ENCODE measurements at regions not wholly inside any gene's neighbourhood (a gene's known extent, or its start where the extent isn't known, plus 50 kb on each side); places are given as distances from the start of the nearest gene placed in this dataset.

GRCh38 chr2:54374591-54375364, 81.3 kb upstream of the SPTBN1 start:
- Histone ChIP-seq H3K27ac (ENCODE audit: low read depth in 1 of 2, low read length in 2 of 2) (no peak overlapping the region), H3K4me3 (ENCODE audit: low read length in 2 of 2) (no peak overlapping the region), H3K36me3 (ENCODE audit: control insufficient read depth in 1 of 2, insufficient read depth in 2 of 2, low read length in 1 of 2) (no peaks in the 10 kb centered on the region), H3K9me3 (ENCODE audit: control insufficient read depth, low read length) (no peaks in the 10 kb centered on the region), H3K4me1 (ENCODE audit: control insufficient read depth in 1 of 2, insufficient read depth in 2 of 2, low read length in 2 of 2) (no peaks in the 10 kb centered on the region), H3K27me3 (ENCODE audit: control insufficient read depth in 1 of 2, insufficient read depth in 2 of 2, low read length in 1 of 2) (no peaks in the 10 kb centered on the region)
- intact Hi-C loops (cut with DNase I) = loop anchor here in 1 of 2 donors (10.0 kb wide), 1 partner anchor 50 kb away; no protein-coding TSS in a partner anchor
- WGBS, 2 donors = 96% methylated on average over 5 of the region's 5 CpGs
- DNase-seq (no peak), ATAC-seq (ENCODE audit: low FRiP score) (no peak)

GRCh38 chr2:54377451-54377850, 78.7 kb upstream of the SPTBN1 start:
- H3K9me3 ChIP-seq (ENCODE audit: control insufficient read depth, low read length) = no peaks in the 10 kb centered on the region
- DNase-seq = no peak
- no peaks in the 10 kb centered on the region for H3K4me1 ChIP-seq (ENCODE audit: control insufficient read depth in 1 of 2, insufficient read depth in 2 of 2, low read length in 2 of 2)
- intact Hi-C loops (cut with DNase I) = loop anchor here in 1 of 2 donors (10.0 kb wide), 1 partner anchor 47 kb away; no protein-coding TSS in a partner anchor
- H3K4me3 ChIP-seq (ENCODE audit: low read length in 2 of 2) = no peak overlapping the region
- ATAC-seq (ENCODE audit: low FRiP score) = no peak
- H3K36me3 ChIP-seq (ENCODE audit: control insufficient read depth in 1 of 2, insufficient read depth in 2 of 2, low read length in 1 of 2) = no peaks in the 10 kb centered on the region
- no peaks in the 10 kb centered on the region for H3K27me3 ChIP-seq (ENCODE audit: control insufficient read depth in 1 of 2, insufficient read depth in 2 of 2, low read length in 1 of 2)
- WGBS, 2 donors = 94 to 96% methylated on average over 3 of the region's 3 CpGs
- no peak overlapping the region for H3K27ac ChIP-seq (ENCODE audit: low read depth in 1 of 2, low read length in 2 of 2)

GRCh38 chr2:54377901-54378493, 78.1 kb upstream of the SPTBN1 start:
- H3K27ac ChIP-seq (ENCODE audit: low read depth in 1 of 2, low read length in 2 of 2) = no peak overlapping the region
- no peaks in the 10 kb centered on the region for H3K9me3 ChIP-seq (ENCODE audit: control insufficient read depth, low read length)
- DNase-seq = no peak
- no peak for ATAC-seq (ENCODE audit: low FRiP score)
- H3K27me3 ChIP-seq (ENCODE audit: control insufficient read depth in 1 of 2, insufficient read depth in 2 of 2, low read length in 1 of 2) = no peaks in the 10 kb centered on the region
- WGBS, 2 donors = 90 to 92% methylated on average over 10 of the region's 10 CpGs
- intact Hi-C loops (cut with DNase I) = loop anchor here in 1 of 2 donors (10.0 kb wide), 1 partner anchor 47 kb away; no protein-coding TSS in a partner anchor
- H3K36me3 ChIP-seq (ENCODE audit: control insufficient read depth in 1 of 2, insufficient read depth in 2 of 2, low read length in 1 of 2) = no peaks in the 10 kb centered on the region
- no peak overlapping the region for H3K4me3 ChIP-seq (ENCODE audit: low read length in 2 of 2)
- no peaks in the 10 kb centered on the region for H3K4me1 ChIP-seq (ENCODE audit: control insufficient read depth in 1 of 2, insufficient read depth in 2 of 2, low read length in 2 of 2)

DNA sequence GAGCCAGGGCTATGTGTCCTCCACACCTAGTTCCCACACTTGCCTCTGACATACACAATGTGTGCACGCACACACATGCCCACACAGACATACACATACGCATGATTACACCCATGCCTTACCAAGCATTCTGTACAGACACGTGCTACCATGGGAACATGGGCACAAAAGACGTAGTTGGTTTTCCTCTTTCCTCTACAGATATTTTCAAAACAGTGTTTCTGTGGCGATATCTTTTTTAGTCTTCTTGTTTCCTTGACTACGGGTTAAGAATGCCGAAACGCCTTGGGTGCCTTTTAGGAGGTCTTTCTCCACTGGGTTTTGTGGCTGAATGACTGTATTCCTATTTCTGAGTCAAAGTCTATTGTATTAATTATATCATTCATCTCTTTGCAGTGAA, 75.5 kb upstream of the SPTBN1 start:
- Histone ChIP-seq H3K36me3 (ENCODE audit: control insufficient read depth in 1 of 2, insufficient read depth in 2 of 2, low read length in 1 of 2) (no peaks in the 10 kb centered on the region), H3K27me3 (ENCODE audit: control insufficient read depth in 1 of 2, insufficient read depth in 2 of 2, low read length in 1 of 2) (no peaks in the 10 kb centered on the region), H3K27ac (ENCODE audit: low read depth in 1 of 2, low read length in 2 of 2) (no peak overlapping the region), H3K9me3 (ENCODE audit: control insufficient read depth, low read length) (no peaks in the 10 kb centered on the region), H3K4me3 (ENCODE audit: low read length in 2 of 2) (no peak overlapping the region), H3K4me1 (ENCODE audit: control insufficient read depth in 1 of 2, insufficient read depth in 2 of 2, low read length in 2 of 2) (no peaks in the 10 kb centered on the region)
- intact Hi-C loops (cut with DNase I) = no loop called here
- ATAC-seq (ENCODE audit: low FRiP score) (no peak), DNase-seq (no peak)
- 72 to 84% methylated on average over 8 of the region's 8 CpGs for WGBS, 2 donors

DNA sequence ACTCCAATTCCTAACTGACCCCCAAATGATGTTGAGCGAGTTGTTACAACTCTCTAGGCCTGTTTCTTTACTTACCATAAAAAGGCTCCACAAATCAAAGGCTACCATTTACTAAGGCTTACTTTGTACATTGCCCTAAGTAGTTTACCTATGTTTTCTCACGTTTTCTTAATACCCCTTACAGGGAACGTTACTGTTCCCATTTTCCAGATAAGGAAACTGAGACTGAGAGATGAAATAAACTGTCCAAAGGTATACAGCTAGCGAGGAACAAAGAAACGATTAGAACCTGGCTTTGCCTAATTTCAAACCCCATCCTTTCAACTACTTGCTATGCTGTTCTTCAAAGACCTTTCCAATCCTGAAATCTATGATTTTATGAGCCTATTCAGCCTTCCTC, 74.8 kb upstream of the SPTBN1 start:
- ATAC-seq (ENCODE audit: low FRiP score) = no peak
- H3K4me3 ChIP-seq (ENCODE audit: low read length in 2 of 2) = no peak overlapping the region
- WGBS, 2 donors = 95 to 96% methylated on average over 5 of the region's 5 CpGs
- DNase-seq = no peak
- no peaks in the 10 kb centered on the region for H3K9me3 ChIP-seq (ENCODE audit: control insufficient read depth, low read length)
- intact Hi-C loops (cut with DNase I) = no loop called here
- H3K27ac ChIP-seq (ENCODE audit: low read depth in 1 of 2, low read length in 2 of 2) = no peak overlapping the region
- no peaks in the 10 kb centered on the region for H3K36me3 ChIP-seq (ENCODE audit: control insufficient read depth in 1 of 2, insufficient read depth in 2 of 2, low read length in 1 of 2)
- H3K27me3 ChIP-seq (ENCODE audit: control insufficient read depth in 1 of 2, insufficient read depth in 2 of 2, low read length in 1 of 2) = no peaks in the 10 kb centered on the region
- no peaks in the 10 kb centered on the region for H3K4me1 ChIP-seq (ENCODE audit: control insufficient read depth in 1 of 2, insufficient read depth in 2 of 2, low read length in 2 of 2)

GRCh38 chr2:54382601-54383000, 73.5 kb upstream of the SPTBN1 start:
- H3K36me3 ChIP-seq (ENCODE audit: control insufficient read depth in 1 of 2, insufficient read depth in 2 of 2, low read length in 1 of 2) = no peaks in the 10 kb centered on the region
- no peak overlapping the region for H3K27ac ChIP-seq (ENCODE audit: low read depth in 1 of 2, low read length in 2 of 2)
- H3K4me1 ChIP-seq (ENCODE audit: control insufficient read depth in 1 of 2, insufficient read depth in 2 of 2, low read length in 2 of 2) = no peaks in the 10 kb centered on the region
- H3K4me3 ChIP-seq (ENCODE audit: low read length in 2 of 2) = no peak overlapping the region
- H3K9me3 ChIP-seq (ENCODE audit: control insufficient read depth, low read length) = no peaks in the 10 kb centered on the region
- intact Hi-C loops (cut with DNase I) = no loop called here
- no peak for DNase-seq
- WGBS, 2 donors = 97 to 98% methylated on average over 4 of the region's 4 CpGs
- no peaks in the 10 kb centered on the region for H3K27me3 ChIP-seq (ENCODE audit: control insufficient read depth in 1 of 2, insufficient read depth in 2 of 2, low read length in 1 of 2)
- ATAC-seq (ENCODE audit: low FRiP score) = no peak

DNA sequence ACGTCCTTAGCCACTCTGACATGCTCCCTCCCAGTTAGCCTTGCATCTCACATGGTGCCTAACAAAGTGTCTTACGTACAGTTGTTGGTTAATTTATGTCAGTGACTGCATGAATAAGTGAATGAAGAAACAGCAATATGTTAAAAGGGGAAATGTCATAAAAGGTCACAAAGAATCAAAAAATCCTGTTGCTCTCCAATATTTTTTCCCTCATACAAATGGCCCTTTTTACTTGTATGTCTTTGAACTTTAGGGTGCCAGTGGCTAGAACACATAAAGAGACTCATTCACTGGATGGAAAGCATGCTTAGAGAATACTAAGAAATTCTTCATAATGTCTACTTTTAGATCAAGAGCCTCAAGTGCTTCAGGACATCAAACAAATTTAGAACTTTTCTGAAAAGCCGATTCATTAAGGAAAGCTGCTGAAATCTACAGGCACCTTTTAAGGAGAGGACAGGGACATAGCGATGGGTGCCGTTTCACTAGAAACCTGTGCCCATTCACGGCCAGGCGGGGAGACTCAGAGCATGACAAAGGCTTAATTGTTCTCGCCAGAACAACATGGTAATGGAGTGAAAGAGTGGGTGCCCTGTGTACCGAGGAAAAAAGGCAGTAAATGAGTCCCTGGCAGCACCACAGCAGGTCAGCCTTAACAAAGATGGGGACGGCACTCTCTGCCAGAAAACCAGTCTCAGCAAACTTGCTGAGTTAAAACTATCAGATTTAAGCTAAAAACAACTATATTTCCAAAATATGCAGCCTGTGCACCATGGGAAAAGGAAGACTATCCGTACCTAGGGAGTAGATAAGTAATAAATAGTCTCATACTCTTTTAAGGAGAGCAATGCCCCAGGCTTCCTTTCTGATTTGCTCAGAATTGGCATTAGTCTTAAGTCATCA, 71.6 kb upstream of the SPTBN1 start:
- H3K27me3 ChIP-seq (ENCODE audit: control insufficient read depth in 1 of 2, insufficient read depth in 2 of 2, low read length in 1 of 2) = no peaks in the 10 kb centered on the region
- no peak for DNase-seq
- no peak overlapping the region for H3K27ac ChIP-seq (ENCODE audit: low read depth in 1 of 2, low read length in 2 of 2)
- no peaks in the 10 kb centered on the region for H3K36me3 ChIP-seq (ENCODE audit: control insufficient read depth in 1 of 2, insufficient read depth in 2 of 2, low read length in 1 of 2)
- 43 to 48% methylated on average over 11 of the region's 11 CpGs for WGBS, 2 donors
- H3K4me1 ChIP-seq (ENCODE audit: control insufficient read depth in 1 of 2, insufficient read depth in 2 of 2, low read length in 2 of 2) = no peaks in the 10 kb centered on the region
- no peak overlapping the region for H3K4me3 ChIP-seq (ENCODE audit: low read length in 2 of 2)
- no peak for ATAC-seq (ENCODE audit: low FRiP score)
- intact Hi-C loops (cut with DNase I) = no loop called here
- no peaks in the 10 kb centered on the region for H3K9me3 ChIP-seq (ENCODE audit: control insufficient read depth, low read length)

DNA sequence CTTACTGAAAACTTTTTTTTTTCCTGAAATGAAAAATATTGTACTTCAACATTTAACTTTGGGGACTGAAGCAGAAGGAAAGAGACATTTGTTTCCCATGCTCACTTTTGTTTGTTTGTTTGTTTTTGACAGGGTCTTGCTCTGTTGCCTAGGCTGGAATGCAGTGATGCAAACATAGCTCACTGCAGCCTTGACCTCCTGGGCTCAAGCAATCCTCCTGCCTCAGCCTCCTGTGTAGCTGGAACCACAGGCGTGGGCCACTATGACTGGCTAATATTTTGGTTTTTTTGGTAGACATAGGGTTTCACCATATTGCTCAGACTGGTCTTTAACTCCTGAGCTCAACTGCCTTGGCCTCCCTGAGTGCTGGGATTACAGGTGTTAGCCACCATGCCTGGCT, 70.9 kb upstream of the SPTBN1 start:
- H3K4me1 ChIP-seq (ENCODE audit: control insufficient read depth in 1 of 2, insufficient read depth in 2 of 2, low read length in 2 of 2) = no peaks in the 10 kb centered on the region

More for the DNA sequence above, 70.9 kb upstream of the SPTBN1 start:
- Histone ChIP-seq H3K4me3 (ENCODE audit: low read length in 2 of 2) (no peak overlapping the region), H3K9me3 (ENCODE audit: control insufficient read depth, low read length) (no peaks in the 10 kb centered on the region), H3K27me3 (ENCODE audit: control insufficient read depth in 1 of 2, insufficient read depth in 2 of 2, low read length in 1 of 2) (no peaks in the 10 kb centered on the region), H3K36me3 (ENCODE audit: control insufficient read depth in 1 of 2, insufficient read depth in 2 of 2, low read length in 1 of 2) (no peaks in the 10 kb centered on the region), H3K27ac (ENCODE audit: low read depth in 1 of 2, low read length in 2 of 2) (no peak overlapping the region)
- DNase-seq = no peak
- no peak for ATAC-seq (ENCODE audit: low FRiP score)
- WGBS, 2 donors = 96 to 98% methylated on average over 1 of the region's 1 CpG
- intact Hi-C loops (cut with DNase I) = no loop called here
